ENCODE measurements at regions not wholly inside any gene's neighbourhood (a gene's known extent, or its start where the extent isn't known, plus 50 kb on each side); places are given as distances from the start of the nearest gene placed in this dataset.

DNA sequence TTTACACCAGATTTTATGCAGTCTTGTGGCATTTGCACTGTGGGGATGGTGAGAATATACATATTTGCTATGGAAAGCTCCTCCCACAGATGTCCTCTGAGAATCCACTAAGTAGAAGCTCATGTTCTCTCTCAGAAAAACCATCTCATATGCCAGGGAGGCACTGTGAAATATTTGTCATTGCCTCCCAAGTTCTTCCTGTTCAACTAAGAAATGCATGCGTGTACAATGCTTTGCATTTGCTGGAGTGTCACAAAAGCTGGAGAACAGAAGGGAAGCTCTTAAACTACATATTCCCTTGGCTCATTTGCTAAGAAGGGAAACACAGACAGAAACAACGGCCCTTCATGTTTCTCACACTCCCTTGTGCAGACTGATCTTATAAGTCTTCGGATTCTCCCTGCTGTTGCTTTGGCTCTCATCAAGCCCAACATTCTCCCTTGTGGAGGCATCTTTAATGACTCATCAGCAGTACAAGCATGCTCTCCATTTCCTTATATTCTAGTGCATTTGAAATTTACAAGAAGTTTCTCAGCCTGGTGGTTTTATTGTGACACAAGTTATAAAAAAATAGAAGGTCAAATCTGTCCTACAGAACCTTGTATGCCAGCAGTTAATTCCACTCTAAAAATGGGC lies 220.6 kb downstream of the TRIM36 start:
- TF ChIP-seq POLR2AphosphoS5 (IDR thresholded peaks at IDR 0.05), result no peak
- TF ChIP-seq, protein P1, sequence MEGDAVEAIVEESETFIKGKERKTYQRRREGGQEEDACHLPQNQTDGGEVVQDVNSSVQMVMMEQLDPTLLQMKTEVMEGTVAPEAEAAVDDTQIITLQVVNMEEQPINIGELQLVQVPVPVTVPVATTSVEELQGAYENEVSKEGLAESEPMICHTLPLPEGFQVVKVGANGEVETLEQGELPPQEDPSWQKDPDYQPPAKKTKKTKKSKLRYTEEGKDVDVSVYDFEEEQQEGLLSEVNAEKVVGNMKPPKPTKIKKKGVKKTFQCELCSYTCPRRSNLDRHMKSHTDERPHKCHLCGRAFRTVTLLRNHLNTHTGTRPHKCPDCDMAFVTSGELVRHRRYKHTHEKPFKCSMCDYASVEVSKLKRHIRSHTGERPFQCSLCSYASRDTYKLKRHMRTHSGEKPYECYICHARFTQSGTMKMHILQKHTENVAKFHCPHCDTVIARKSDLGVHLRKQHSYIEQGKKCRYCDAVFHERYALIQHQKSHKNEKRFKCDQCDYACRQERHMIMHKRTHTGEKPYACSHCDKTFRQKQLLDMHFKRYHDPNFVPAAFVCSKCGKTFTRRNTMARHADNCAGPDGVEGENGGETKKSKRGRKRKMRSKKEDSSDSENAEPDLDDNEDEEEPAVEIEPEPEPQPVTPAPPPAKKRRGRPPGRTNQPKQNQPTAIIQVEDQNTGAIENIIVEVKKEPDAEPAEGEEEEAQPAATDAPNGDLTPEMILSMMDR (IDR thresholded peaks at IDR 0.05), result no peak
- no peak for TF ChIP-seq EP300 (IDR thresholded peaks at IDR 0.05)

Measured in esophagus muscularis mucosa (tissue), 4 donors.